ENCODE measurements at regions not wholly inside any gene's neighbourhood (a gene's known extent, or its start where the extent isn't known, plus 50 kb on each side); places are given as distances from the start of the nearest gene placed in this dataset.

DNA sequence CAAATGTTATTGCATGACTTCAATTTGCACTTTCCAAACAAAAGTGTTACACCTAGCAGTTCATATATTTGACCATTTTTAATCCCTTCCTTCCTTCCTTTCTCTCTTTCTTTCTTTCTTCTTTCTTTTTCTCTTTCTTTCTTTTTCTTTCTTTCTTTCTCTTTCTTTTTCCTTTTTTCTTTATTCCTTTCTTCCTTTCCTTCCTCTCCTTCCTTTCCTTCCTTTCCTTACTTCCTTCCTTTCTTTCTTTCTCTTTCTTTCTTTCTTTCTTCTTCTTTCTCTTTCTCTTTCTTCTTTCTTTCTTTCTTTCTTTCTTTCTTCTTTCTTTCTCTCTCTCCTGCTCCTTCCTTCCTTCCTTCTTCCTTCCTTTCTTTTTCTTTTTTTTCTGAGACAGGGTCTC is 146.7 kb upstream of the ALKAL2 start:
- intact Hi-C loops (cut with DNase I; ENCODE audit: low total_unique reads) = no loop called here
- no peak for DNase-seq (ENCODE audit: low spot score in 2 of 2)
- no peak overlapping the region for H3K4me3 ChIP-seq (ENCODE audit: low read depth, poor library complexity, severe bottlenecking)
- TF ChIP-seq CTCF (IDR thresholded peaks at IDR 0.05) (no peak), POLR2A (IDR thresholded peaks at IDR 0.05) (no peak)

GRCh38 chr2:433216-433615 is 145.3 kb upstream of the ALKAL2 start:
- WGBS, 2 donors = 76% methylated on average over 4 of the region's 4 CpGs
- TF ChIP-seq CTCF (IDR thresholded peaks at IDR 0.05) (no peak), POLR2A (IDR thresholded peaks at IDR 0.05) (no peak)
- DNase-seq (ENCODE audit: low spot score in 2 of 2) = no peak
- intact Hi-C loops (cut with DNase I; ENCODE audit: low total_unique reads) = no loop called here
- no peak overlapping the region for H3K4me3 ChIP-seq (ENCODE audit: low read depth, poor library complexity, severe bottlenecking)

- TF ChIP-seq POLR2A (IDR thresholded peaks at IDR 0.05) = no peak
- TF ChIP-seq CTCF (IDR thresholded peaks at IDR 0.05) = no peak
- 70 to 72% methylated on average over 20 of the region's 20 CpGs for WGBS, 2 donors
- DNase-seq (ENCODE audit: low spot score in 2 of 2) = peak in 1 of 2 donors; percentile 64
- no peak overlapping the region for H3K4me3 ChIP-seq (ENCODE audit: low read depth, poor library complexity, severe bottlenecking)
- intact Hi-C loops (cut with DNase I; ENCODE audit: low total_unique reads) = no loop called here
These were observed 142.6 kb upstream of the ALKAL2 start for GRCh38 chr2:430291-431040.

- DNase-seq (ENCODE audit: low spot score in 2 of 2) = no peak
- intact Hi-C loops (cut with DNase I; ENCODE audit: low total_unique reads) = no loop called here
- 82 to 84% methylated on average over 19 of the region's 19 CpGs for WGBS, 2 donors
- H3K4me3 ChIP-seq (ENCODE audit: low read depth, poor library complexity, severe bottlenecking) = no peak overlapping the region
- TF ChIP-seq POLR2A (IDR thresholded peaks at IDR 0.05) = no peak
- TF ChIP-seq CTCF (IDR thresholded peaks at IDR 0.05) = no peak
These were observed 141.8 kb upstream of the ALKAL2 start for GRCh38 chr2:429575-430254.

- DNase-seq (ENCODE audit: low spot score in 2 of 2) = no peak
- 96 to 98% methylated on average over 7 of the region's 7 CpGs for WGBS, 2 donors
- TF ChIP-seq POLR2A (IDR thresholded peaks at IDR 0.05) (no peak), CTCF (IDR thresholded peaks at IDR 0.05) (no peak)
- no peak overlapping the region for H3K4me3 ChIP-seq (ENCODE audit: low read depth, poor library complexity, severe bottlenecking)
- intact Hi-C loops (cut with DNase I; ENCODE audit: low total_unique reads) = no loop called here
These were observed 141.3 kb upstream of the ALKAL2 start for GRCh38 chr2:429142-429541.
